HEK293 (cell line): ENCODE measurements at regions not wholly inside any gene's neighbourhood (a gene's known extent, or its start where the extent isn't known, plus 50 kb on each side); places are given as distances from the start of the nearest gene placed in this dataset.

Source experiments
- CTCF ChIA-PET: fragments of 350-600 bp; formaldehyde crosslinking; extraction: SDS; loops from one replicate; lab custom pipeline; 2021; ENCODE audit warnings: antibody characterized with exemption; lab: Yijun Ruan, JAX
- POLR2A ChIA-PET: fragments of 300-600 bp; formaldehyde crosslinking; extraction: SDS; loops from one replicate; lab custom pipeline; 2020; ENCODE audit warnings: antibody characterized with exemption, inconsistent platforms; lab: Yijun Ruan, JAX
- H3K27ac ChIP-seq: fragments of 200-500 bp; sonication (Bioruptor generic); 2 replicates; pipeline ENCODE4 v1.5.1; 2014; ENCODE audit warnings: low read depth, low read length, control low read depth, inconsistent platforms; ENCODE audit errors: extremely low read depth
- H3K36me3 ChIP-seq, 2 experiments: fragments of 200-500 bp in 1 of 2; sonication (Bioruptor generic) in 1 of 2; 1 replicate in 1 of 2; 2 replicates in 1 of 2; pipeline ENCODE4 v1.5.1; 2014 to 2017; ENCODE audit warnings: inconsistent platforms in 2 of 2, low read length in 2 of 2; ENCODE audit not compliant: control insufficient read depth in 2 of 2, insufficient read depth in 1 of 2
- H3K4me1 ChIP-seq: fragments of 200-500 bp; sonication (Bioruptor generic); 2 replicates; pipeline ENCODE4 v1.5.1; 2014; ENCODE audit warnings: mild to moderate bottlenecking, low read length, inconsistent platforms; ENCODE audit not compliant: control insufficient read depth, insufficient read depth
- H3K4me3 ChIP-seq: 2 replicates; pipeline ENCODE4 v1.5.1; 2011; ENCODE audit warnings: low read depth, mild to moderate bottlenecking, control low read depth, low read length, moderate library complexity
- H3K9me3 ChIP-seq: fragments of 200-500 bp; sonication (Bioruptor generic); 2 replicates; pipeline ENCODE4 v1.5.1; 2014; ENCODE audit warnings: low read depth, low read length, inconsistent platforms; ENCODE audit not compliant: control insufficient read depth, insufficient read depth
- EGR2 ChIP-seq: fragments of 450-650 bp; formaldehyde crosslinking; IDR thresholded peaks from 2 replicates; pipeline ENCODE4 v1.5.1; 2016; ENCODE audit warnings: low read depth, missing biosample characterization, missing genetic modification characterization
- GFI1B ChIP-seq: fragments of 450-650 bp; formaldehyde crosslinking; IDR thresholded peaks from 2 replicates; pipeline ENCODE4 v1.5.1; 2016; ENCODE audit warnings: missing biosample characterization, missing genetic modification characterization
- INSM2 ChIP-seq: fragments of 450-650 bp; formaldehyde crosslinking; IDR thresholded peaks from 2 replicates; pipeline ENCODE4 v1.5.1; 2016; ENCODE audit warnings: missing biosample characterization, missing genetic modification characterization
- PBX3 ChIP-seq: sonication (generic); formaldehyde crosslinking; IDR thresholded peaks from 2 replicates; pipeline ENCODE4 v1.8.1; 2022; ENCODE audit warnings: mild to moderate bottlenecking, moderate library complexity, missing genetic modification reagents
- TCF7L2 ChIP-seq: IDR thresholded peaks from 2 replicates; pipeline ENCODE4 v1.6.1; 2011; ENCODE audit warnings: low read depth, mild to moderate bottlenecking, inconsistent platforms, low read length, moderate library complexity, borderline replicate concordance
- YY2 ChIP-seq: fragments of 450-650 bp; formaldehyde crosslinking; IDR thresholded peaks from 2 replicates; pipeline ENCODE4 v1.5.1; 2016; ENCODE audit warnings: missing biosample characterization, missing genetic modification characterization
- ZBTB1 ChIP-seq: fragments of 450-650 bp; formaldehyde crosslinking; IDR thresholded peaks from 2 replicates; pipeline ENCODE4 v1.5.1; 2016; ENCODE audit warnings: missing biosample characterization, missing genetic modification characterization
- ZBTB17 ChIP-seq: fragments of 450-650 bp; formaldehyde crosslinking; IDR thresholded peaks from 2 replicates; pipeline ENCODE4 v1.5.1; 2016; ENCODE audit warnings: missing biosample characterization, missing genetic modification characterization
- ZNF112 ChIP-seq: fragments of 450-650 bp; formaldehyde crosslinking; IDR thresholded peaks from 2 replicates; pipeline ENCODE4 v1.5.0; 2017; ENCODE audit warnings: missing biosample characterization, missing genetic modification characterization
- ZNF133 ChIP-seq: fragments of 450-650 bp; formaldehyde crosslinking; IDR thresholded peaks from 2 replicates; pipeline ENCODE4 v1.5.1; 2016; ENCODE audit warnings: missing biosample characterization, missing genetic modification characterization
- ZNF138 ChIP-seq: fragments of 450-650 bp; formaldehyde crosslinking; IDR thresholded peaks from 2 replicates; pipeline ENCODE4 v1.5.1; 2016; ENCODE audit warnings: missing biosample characterization, missing genetic modification characterization, borderline replicate concordance
- ZNF24 ChIP-seq: fragments of 450-650 bp; formaldehyde crosslinking; IDR thresholded peaks from 2 replicates; pipeline ENCODE4 v1.5.1; 2016; ENCODE audit warnings: missing biosample characterization, missing genetic modification characterization
- ZNF48 ChIP-seq: fragments of 450-650 bp; formaldehyde crosslinking; IDR thresholded peaks from 2 replicates; pipeline ENCODE4 v1.5.1; 2016; ENCODE audit warnings: missing biosample characterization, missing genetic modification characterization
- ZNF518A ChIP-seq: fragments of 450-650 bp; formaldehyde crosslinking; conservative IDR thresholded peaks from 2 replicates; pipeline ENCODE4 v1.5.1; 2016; ENCODE audit warnings: low read depth, missing biosample characterization, missing genetic modification characterization
- ZNF555 ChIP-seq: fragments of 450-650 bp; formaldehyde crosslinking; conservative IDR thresholded peaks from 2 replicates; pipeline ENCODE4 v1.5.1; 2017; ENCODE audit warnings: missing biosample characterization, mild to moderate bottlenecking, missing genetic modification characterization, inconsistent platforms
- ZNF558 ChIP-seq: fragments of 450-650 bp; formaldehyde crosslinking; IDR thresholded peaks from 2 replicates; pipeline ENCODE4 v1.5.1; 2016; ENCODE audit warnings: missing biosample characterization, missing genetic modification characterization
- ZNF768 ChIP-seq: fragments of 450-650 bp; formaldehyde crosslinking; IDR thresholded peaks from 2 replicates; pipeline ENCODE4 v1.5.1; 2018; ENCODE audit warnings: missing biosample characterization, mild to moderate bottlenecking, missing genetic modification characterization
- ZNF792 ChIP-seq: fragments of 450-650 bp; formaldehyde crosslinking; IDR thresholded peaks from 2 replicates; pipeline ENCODE4 v1.5.1; 2016; ENCODE audit warnings: missing biosample characterization, missing genetic modification characterization
- ZNF837 ChIP-seq: fragments of 450-650 bp; formaldehyde crosslinking; IDR thresholded peaks from 2 replicates; pipeline ENCODE4 v1.5.1; 2016; ENCODE audit warnings: missing biosample characterization, missing genetic modification characterization
- ZNF843 ChIP-seq: fragments of 450-650 bp; formaldehyde crosslinking; IDR thresholded peaks from 2 replicates; pipeline ENCODE4 v1.5.1; 2016; ENCODE audit warnings: missing biosample characterization, missing genetic modification characterization
- ZSCAN18 ChIP-seq: fragments of 450-650 bp; formaldehyde crosslinking; IDR thresholded peaks from 2 replicates; pipeline ENCODE4 v1.5.1; 2016; ENCODE audit warnings: missing biosample characterization, missing genetic modification characterization
- ZSCAN5A ChIP-seq: fragments of 450-650 bp; formaldehyde crosslinking; IDR thresholded peaks from 2 replicates; pipeline ENCODE4 v1.5.1; 2016; ENCODE audit warnings: missing biosample characterization, missing genetic modification characterization

GRCh38 chr6:113129991-113130390 is 727.2 kb upstream of the MARCKS start:
- H3K4me1 ChIP-seq = no peaks in the 10 kb centered on the region
- TF ChIP-seq ZNF843 (tag by site-specific recombination) (no peak), ZNF48 (tag by site-specific recombination) (no peak), ZNF555 (no peak), PBX3 (CRISPR knock-in tag) (no peak)
- no peaks in the 10 kb centered on the region for H3K36me3 ChIP-seq
- no peak overlapping the region for H3K27ac ChIP-seq
- ChIA-PET POLR2A (interaction anchor here (0.6 kb wide), 1 partner anchor 134 kb away, joined by 7 read pairs; no protein-coding TSS in a partner anchor), CTCF (interaction anchor here (0.8 to 1.4 kb wide), 2 partner anchors 9 to 729 kb away, joined by 4 to 5 read pairs; no protein-coding TSS in a partner anchor)
- H3K9me3 ChIP-seq = no peaks in the 10 kb centered on the region
- H3K4me3 ChIP-seq = no peak overlapping the region

- H3K4me1 ChIP-seq = no peaks in the 10 kb centered on the region
- H3K4me3 ChIP-seq = no peak overlapping the region
- no peak for TF ChIP-seq ZNF133
- no peak for TF ChIP-seq INSM2 (tag by site-specific recombination)
- no peak for TF ChIP-seq ZNF837 (tag by site-specific recombination)
- TF ChIP-seq ZNF24 (tag by site-specific recombination) = no peak
- no peak for TF ChIP-seq ZBTB17 (tag by site-specific recombination)
- no peak for TF ChIP-seq ZNF138 (tag by site-specific recombination)
- no peak for TF ChIP-seq ZNF558 (tag by site-specific recombination)
- no peak for TF ChIP-seq ZSCAN18 (tag by site-specific recombination)
- H3K9me3 ChIP-seq = no peaks in the 10 kb centered on the region
- ChIA-PET POLR2A (no interaction called here), CTCF (no interaction called here)
- no peak overlapping the region for H3K27ac ChIP-seq
- no peaks in the 10 kb centered on the region for H3K36me3 ChIP-seq
Measured at GRCh38 chr6:113137426-113137825, 719.7 kb upstream of the MARCKS start.

- Histone ChIP-seq H3K36me3 (no peaks in the 10 kb centered on the region), H3K9me3 (no peaks in the 10 kb centered on the region), H3K4me3 (no peak overlapping the region), H3K4me1 (no peaks in the 10 kb centered on the region), H3K27ac (no peak overlapping the region)
- ChIA-PET POLR2A (no interaction called here), CTCF (interaction anchor here (0.7 to 1.7 kb wide), 2 partner anchors 9 to 638 kb away, joined by 3 read pairs; no protein-coding TSS in a partner anchor)
- TF ChIP-seq YY2 (tag by site-specific recombination) (no peak), ZSCAN5A (tag by site-specific recombination) (no peak), ZNF138 (tag by site-specific recombination) (no peak), ZBTB1 (tag by site-specific recombination) (no peak), EGR2 (tag by site-specific recombination) (no peak), ZNF768 (no peak), ZNF518A (tag by site-specific recombination) (no peak), TCF7L2 (no peak), GFI1B (tag by site-specific recombination) (no peak), ZNF112 (no peak), ZNF792 (tag by site-specific recombination) (no peak)
Measured at GRCh38 chr6:113140721-113141120, 716.4 kb upstream of the MARCKS start.
